CD4-positive, alpha-beta T cell treated with Interleukin-1 beta for 1 hour (primary cell): ENCODE measurements at regions not wholly inside any gene's neighbourhood (a gene's known extent, or its start where the extent isn't known, plus 50 kb on each side); places are given as distances from the start of the nearest gene placed in this dataset.
"Not testable (repeated sequence)": the region's sequence is repeated elsewhere in the genome, so short reads cannot be mapped to it uniquely, and the experiment has no call there.

Experiments
- DNase-seq, 2 donors: peaks; one replicate each; pipeline ENCODE4 v3.0.0-alpha.2; 2020 to 2022

- DNase-seq: no peak
Observed at GRCh38 chr3:81277853-81278252, 483.6 kb downstream of the GBE1 start.

- DNase-seq: no peak
Observed at GRCh38 chr3:81274671-81275070, 486.8 kb downstream of the GBE1 start.

GRCh38 chr3:81270603-81271379 is 490.7 kb downstream of the GBE1 start:
- no peak for DNase-seq

DNA sequence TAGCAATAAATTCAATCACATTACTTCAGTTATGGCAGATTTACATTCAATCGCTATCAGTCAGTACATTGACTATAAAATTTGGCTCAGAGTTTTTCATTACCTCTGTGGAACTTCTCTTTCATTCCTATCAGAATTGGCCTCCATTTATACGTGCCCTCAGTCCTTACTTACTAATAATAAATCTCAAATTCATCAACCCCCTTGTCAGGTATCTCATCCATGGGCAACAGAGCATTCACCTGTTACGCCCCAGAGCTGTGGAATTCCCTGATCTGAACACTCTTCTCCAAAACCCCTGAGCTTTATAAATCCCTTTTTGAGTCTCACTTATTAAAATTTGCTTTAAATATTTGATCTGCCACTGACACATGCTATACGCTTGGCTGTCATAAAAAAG is 492.9 kb downstream of the GBE1 start:
- no peak for DNase-seq

GRCh38 chr3:81261996-81262395 is 499.4 kb downstream of the GBE1 start:
- DNase-seq: no peak

DNA sequence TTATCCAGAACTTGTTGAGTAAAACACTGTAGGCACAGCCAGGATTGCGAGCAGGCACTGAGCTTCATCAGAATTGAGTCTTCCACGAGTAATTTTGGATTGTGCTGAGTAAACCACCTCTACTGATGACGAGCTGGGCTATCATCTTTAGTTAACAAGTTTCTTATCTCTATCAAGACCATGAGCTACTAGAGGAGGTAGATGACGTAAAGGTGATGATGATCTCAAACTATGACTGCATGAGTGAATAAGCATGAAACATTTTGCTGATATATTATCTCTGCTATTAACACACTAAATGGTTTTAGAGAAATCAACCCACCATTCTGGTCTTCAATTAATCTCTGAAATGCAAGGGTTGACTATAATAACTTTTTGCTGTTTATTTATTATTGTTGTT is 506.0 kb downstream of the GBE1 start:
- no peak for DNase-seq

DNA sequence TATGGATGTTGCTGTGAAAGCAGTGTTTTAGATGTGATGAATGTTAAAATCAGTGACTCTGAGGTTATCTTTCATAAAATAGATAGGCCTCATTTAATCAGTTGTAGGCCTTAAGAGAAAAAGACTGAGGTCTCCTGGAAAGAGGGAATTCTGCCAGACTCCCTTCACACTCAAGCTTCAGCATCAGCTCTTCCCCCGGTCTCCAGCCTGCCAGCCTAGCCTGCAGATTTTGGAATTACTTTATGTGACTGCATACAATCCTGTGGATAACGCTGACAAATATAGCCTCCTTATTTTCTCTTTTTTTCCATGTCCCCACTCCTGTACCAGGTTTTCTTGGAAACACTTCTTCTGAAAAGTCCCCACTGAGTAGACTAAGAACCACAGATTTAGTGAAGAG is 510.3 kb downstream of the GBE1 start:
- DNase-seq: no peak

DNA sequence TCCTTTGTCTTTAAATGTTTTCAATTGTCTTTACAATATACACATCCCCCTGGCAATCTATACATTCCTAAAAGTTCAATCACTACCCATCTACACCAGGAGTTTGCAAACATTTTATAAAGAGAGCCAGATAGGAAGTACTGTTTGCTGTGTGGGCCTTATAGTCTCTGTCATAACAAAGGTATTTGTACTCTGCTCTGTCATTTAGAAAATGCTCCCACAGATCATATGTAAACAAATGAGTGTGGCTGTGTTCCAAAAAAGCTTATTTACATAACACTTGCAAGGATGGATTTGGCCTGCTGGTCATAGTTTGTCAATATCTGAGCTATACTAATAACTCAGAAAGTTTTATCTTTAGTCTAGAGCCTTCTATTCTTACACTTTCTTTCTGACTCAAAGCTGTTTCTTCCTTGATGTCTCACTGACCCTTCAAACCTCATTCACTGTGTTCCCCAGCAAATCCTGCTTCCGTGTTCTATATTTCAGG is 511.9 kb downstream of the GBE1 start:
- DNase-seq: no peak

GRCh38 chr3:81245501-81245900 is 515.9 kb downstream of the GBE1 start:
- DNase-seq: no peak

DNA sequence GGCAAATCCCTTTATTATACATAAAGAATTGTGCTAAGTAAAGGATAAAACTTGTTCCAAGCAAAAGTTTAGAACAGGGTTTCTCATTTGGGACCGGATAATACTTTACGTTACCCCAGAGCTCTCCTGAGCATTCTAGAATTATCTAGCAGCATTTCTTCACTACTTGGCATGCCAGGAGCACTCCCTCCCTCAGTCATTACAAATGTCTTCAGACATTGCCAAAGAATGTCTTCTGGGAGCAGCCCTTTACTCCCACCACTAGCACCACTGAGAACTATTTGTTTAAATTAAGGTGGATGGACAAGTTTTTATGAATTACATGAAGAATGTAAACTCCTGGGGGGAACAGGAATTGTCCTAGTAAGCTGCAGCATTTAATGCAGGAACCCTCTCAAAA is 516.4 kb downstream of the GBE1 start:
- DNase-seq: no peak

DNA sequence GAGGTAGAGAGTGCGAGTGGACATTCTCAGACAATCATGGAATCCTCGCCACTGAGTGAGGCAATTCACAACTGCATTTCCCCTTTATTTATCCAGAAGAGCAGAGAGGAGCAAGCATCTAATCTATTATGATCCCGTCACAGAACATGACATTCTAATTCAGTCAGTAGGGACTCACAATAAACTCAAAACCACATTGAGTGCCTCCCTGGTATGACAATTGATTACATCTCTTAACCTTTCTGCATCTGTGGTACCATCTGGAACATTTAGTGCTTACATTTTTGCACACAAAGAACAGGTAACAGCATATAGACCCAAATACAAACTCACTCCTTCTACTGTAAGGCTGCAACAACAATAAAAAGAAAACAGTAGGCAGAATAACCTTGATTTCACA is 517.2 kb downstream of the GBE1 start:
- DNase-seq: no peak

DNA sequence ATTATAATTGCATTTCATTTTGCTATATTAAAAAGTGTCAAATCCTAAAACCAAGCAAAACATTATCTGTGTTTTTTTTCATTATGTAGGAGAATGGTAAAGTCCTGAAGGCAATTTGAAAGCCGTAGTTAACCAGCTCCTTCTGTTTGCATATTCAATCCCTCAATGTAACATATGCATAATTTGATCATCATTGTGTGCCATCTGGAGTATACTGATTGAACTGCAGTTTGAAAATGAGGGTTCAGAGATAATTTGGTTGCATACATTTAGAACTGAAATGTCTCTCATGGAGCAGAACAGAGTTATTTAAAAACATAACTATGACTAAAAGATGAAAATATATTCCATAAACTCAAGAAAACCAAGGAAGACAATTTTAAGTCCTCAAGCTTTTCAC is 518.6 kb downstream of the GBE1 start:
- DNase-seq: no peak

DNA sequence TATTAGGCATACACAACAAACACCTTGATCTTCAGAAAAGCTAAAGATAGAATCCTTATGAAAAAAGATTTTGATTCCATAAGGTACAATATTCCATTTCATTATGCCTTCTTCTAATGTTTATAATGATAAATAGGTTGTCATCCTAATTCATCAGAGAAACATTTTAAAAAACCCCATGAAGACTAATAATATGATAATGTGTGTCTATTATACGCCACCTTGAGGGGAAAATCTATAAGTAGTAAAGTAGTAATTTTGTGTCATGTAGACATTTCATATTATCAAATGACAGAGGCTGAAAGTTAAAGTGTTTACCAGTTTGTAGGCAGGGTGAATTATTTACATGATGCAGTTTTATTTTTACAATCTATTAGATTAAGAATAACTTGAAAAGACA is 524.3 kb downstream of the GBE1 start:
- no peak for DNase-seq

GRCh38 chr3:81218023-81218422 is 543.4 kb downstream of the GBE1 start:
- no peak for DNase-seq

- DNase-seq: no peak
Observed at GRCh38 chr3:81217101-81217500, 544.3 kb downstream of the GBE1 start.

- DNase-seq: no peak
Observed at GRCh38 chr3:81216192-81216591, 545.3 kb downstream of the GBE1 start.

GRCh38 chr3:81214631-81215030 is 546.8 kb downstream of the GBE1 start:
- no peak for DNase-seq

DNA sequence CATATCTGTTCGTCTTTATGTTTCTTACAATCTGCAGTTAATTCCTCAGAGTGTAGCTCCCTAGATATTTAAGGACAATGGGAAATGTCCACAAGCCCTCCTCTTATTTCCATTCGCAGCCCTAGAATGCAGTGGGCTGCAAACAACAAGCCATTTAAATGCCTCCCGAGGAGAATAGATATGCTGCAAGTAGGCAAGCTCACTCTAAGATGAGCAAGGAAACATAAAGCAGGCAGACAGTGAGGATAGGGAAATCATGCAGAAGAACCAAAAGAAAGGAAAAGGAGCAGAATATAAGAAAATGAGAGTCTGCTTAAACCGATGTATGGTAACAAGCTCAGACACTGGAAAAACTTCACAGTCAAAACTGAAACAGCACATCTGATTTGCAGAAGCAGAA is 561.9 kb downstream of the GBE1 start:
- no peak for DNase-seq

GRCh38 chr3:81198756-81199155 is 562.7 kb downstream of the GBE1 start:
- DNase-seq: no peak

DNA sequence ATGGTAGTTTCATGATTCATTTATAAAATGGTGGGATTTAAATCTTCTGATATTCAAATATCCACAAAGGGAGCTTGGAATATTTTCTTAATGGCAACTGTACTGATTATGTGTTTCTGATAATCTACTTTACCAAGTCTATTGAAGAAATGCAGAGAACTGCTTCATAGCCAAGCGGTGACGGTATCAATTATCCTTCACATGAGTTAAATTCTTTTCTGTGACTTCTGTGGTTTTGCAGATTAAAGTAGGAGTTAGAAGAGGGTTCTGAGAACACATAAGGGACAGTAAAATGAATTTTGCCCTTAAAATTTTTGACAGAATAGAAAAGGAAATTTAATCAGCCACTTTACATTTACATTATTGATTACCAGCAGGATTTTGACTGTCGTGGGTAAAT is 563.2 kb downstream of the GBE1 start:
- no peak for DNase-seq

DNA sequence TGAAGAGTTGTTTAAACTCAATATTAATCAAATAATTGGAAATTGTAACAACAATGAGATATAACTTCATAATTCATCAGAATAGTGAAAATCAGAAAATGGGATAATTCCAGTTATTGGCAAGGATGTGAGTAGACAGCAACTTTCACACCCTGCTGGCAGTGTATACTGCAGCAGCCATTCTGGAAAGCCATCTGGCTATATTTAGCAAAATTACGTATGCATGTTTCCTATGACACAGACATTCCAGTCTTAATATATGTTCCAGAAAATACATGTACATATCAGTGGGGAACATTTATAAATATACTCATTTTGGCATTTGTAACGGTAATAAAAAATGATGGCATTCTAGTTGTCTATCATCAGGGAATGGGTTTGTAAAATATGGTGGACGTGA is 564.1 kb downstream of the GBE1 start:
- no peak for DNase-seq

- no peak for DNase-seq
Observed at GRCh38 chr3:81195478-81195877, 566.0 kb downstream of the GBE1 start.

- no peak for DNase-seq
Observed at GRCh38 chr3:81186412-81186811, 575.0 kb downstream of the GBE1 start.

DNA sequence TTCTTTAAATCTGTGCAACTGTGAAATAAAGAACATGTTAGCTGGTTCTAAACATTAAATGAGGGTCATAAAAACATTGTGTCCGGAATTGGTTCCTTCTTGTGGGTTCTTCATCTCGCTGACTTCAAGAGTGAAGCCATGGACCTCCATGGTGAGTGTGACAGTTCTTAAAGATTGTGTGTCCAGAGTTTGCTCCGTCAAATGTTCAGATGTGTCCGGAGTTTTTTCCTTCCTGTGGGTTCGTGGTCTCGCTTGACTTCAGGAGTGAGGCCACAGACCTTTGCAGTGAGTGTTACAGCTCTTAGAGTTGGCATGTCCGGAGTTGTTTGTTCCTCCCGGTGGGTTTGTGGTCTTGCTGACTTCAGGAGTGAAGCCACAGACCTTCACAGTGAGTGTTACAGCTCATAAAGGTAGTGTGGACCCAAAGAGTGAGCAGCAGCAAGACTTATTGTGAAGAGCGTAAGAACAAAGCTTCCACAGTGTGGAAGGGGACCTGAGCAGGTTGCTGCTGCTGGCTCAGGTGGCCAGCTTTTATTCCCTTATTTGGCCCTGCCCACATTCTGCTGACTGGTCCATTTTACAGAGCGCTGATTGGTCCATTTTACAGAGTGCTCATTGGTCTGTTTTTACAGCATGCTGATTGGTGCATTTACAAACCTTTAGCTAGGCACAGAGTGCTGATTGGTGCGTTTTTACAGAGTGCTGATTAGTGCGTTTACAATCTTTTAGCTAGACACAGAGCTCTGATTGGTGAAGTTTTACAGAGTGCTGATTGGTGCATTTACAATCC is 579.2 kb downstream of the GBE1 start:
- not testable (repeated sequence) for DNase-seq
